Neural crest cell (in vitro differentiated cells): ENCODE measurements at regions not wholly inside any gene's neighbourhood (a gene's known extent, or its start where the extent isn't known, plus 50 kb on each side); places are given as distances from the start of the nearest gene placed in this dataset.

Experiments
- DNase-seq: peaks from one replicate; pipeline ENCODE4 v3.0.0; 2021; ENCODE audit warnings: low read depth, mixed read lengths, low spot score
- H3K27ac Mint-ChIP-seq: one replicate; pipeline ENCODE4 v1.8.0; 2021; ENCODE audit warnings: mild to moderate bottlenecking, mixed read lengths; ENCODE audit not compliant: unreplicated experiment
- H3K27me3 Mint-ChIP-seq: 2 replicates; pipeline ENCODE4 v1.8.0; 2021; ENCODE audit warnings: low read depth, mild to moderate bottlenecking, mixed read lengths
- H3K36me3 Mint-ChIP-seq: 2 replicates; pipeline ENCODE4 v1.8.0; 2021; ENCODE audit warnings: low read depth, mild to moderate bottlenecking, mixed read lengths
- H3K4me1 Mint-ChIP-seq: 2 replicates; pipeline ENCODE4 v1.8.0; 2021; ENCODE audit warnings: mixed read lengths
- H3K4me3 Mint-ChIP-seq: one replicate; pipeline ENCODE4 v1.8.0; 2021; ENCODE audit warnings: mild to moderate bottlenecking, mixed read lengths
- H3K9me3 Mint-ChIP-seq: 2 replicates; pipeline ENCODE4 v1.8.0; 2021; ENCODE audit warnings: mixed read lengths
- CTCF ChIP-seq: fragments of 200-600 bp; sonication (generic); conservative IDR thresholded peaks from 2 replicates; pipeline ENCODE4 v1.5.0; 2021; ENCODE audit warnings: antibody characterized with exemption, mild to moderate bottlenecking

- peak; percentile 30 for DNase-seq
- Mint-ChIP-seq H3K9me3 (no peaks in the 10 kb centered on the region), H3K36me3 (no peaks in the 10 kb centered on the region), H3K4me3 (peak overlapping the region; percentile 10), H3K27ac (peak overlapping the region; percentile 96), H3K4me1 (peaks cover 23% of the 10 kb centered on the region), H3K27me3 (peaks cover 14% of the 10 kb centered on the region)
- TF ChIP-seq CTCF: no peak
Observed at GRCh38 chr2:121075006-121075551, 209.9 kb downstream of the TFCP2L1 start.

- H3K4me3 Mint-ChIP-seq: no peak overlapping the region
- no peaks in the 10 kb centered on the region for H3K9me3 Mint-ChIP-seq
- no peak for DNase-seq
- no peaks in the 10 kb centered on the region for H3K36me3 Mint-ChIP-seq
- no peak for TF ChIP-seq CTCF
- peaks cover 21% of the 10 kb centered on the region for H3K4me1 Mint-ChIP-seq
- H3K27ac Mint-ChIP-seq: peak overlapping the region; percentile 79
- H3K27me3 Mint-ChIP-seq: peaks cover 19% of the 10 kb centered on the region
Observed at GRCh38 chr2:121075641-121076497, 209.1 kb downstream of the TFCP2L1 start.

- TF ChIP-seq CTCF: no peak
- Mint-ChIP-seq H3K36me3 (no peaks in the 10 kb centered on the region), H3K4me1 (peaks cover 20% of the 10 kb centered on the region), H3K27ac (no peak overlapping the region), H3K27me3 (peaks cover 24% of the 10 kb centered on the region), H3K4me3 (no peak overlapping the region), H3K9me3 (no peaks in the 10 kb centered on the region)
- DNase-seq: no peak
Observed at GRCh38 chr2:121076498-121076820, 208.5 kb downstream of the TFCP2L1 start.

GRCh38 chr2:121076885-121077549 is 208.0 kb downstream of the TFCP2L1 start:
- Mint-ChIP-seq H3K27me3 (peaks cover 21% of the 10 kb centered on the region), H3K4me3 (no peak overlapping the region), H3K4me1 (peaks cover 20% of the 10 kb centered on the region), H3K9me3 (no peaks in the 10 kb centered on the region), H3K27ac (no peak overlapping the region), H3K36me3 (no peaks in the 10 kb centered on the region)
- TF ChIP-seq CTCF: peak; percentile 89
- DNase-seq: peak; percentile 68

- Mint-ChIP-seq H3K27me3 (peaks cover 21% of the 10 kb centered on the region), H3K27ac (no peak overlapping the region), H3K9me3 (no peaks in the 10 kb centered on the region), H3K4me3 (no peak overlapping the region), H3K4me1 (peaks cover 20% of the 10 kb centered on the region), H3K36me3 (no peaks in the 10 kb centered on the region)
- no peak for DNase-seq
- no peak for TF ChIP-seq CTCF
Observed at GRCh38 chr2:121078899-121079298, 206.1 kb downstream of the TFCP2L1 start.
